Astrocyte (in vitro differentiated cells and primary cell): ENCODE measurements at regions not wholly inside any gene's neighbourhood (a gene's known extent, or its start where the extent isn't known, plus 50 kb on each side); places are given as distances from the start of the nearest gene placed in this dataset.

Experiments
- CTCF ChIP-seq: IDR thresholded peaks from 2 replicates; pipeline ENCODE4 v1.5.1; 2011; ENCODE audit warnings: low read depth, mild to moderate bottlenecking, inconsistent platforms, low read length, moderate library complexity; ENCODE audit not compliant: insufficient read depth
- EZH2 ChIP-seq: IDR thresholded peaks from 2 replicates; pipeline ENCODE4 v1.6.1; 2012; ENCODE audit warnings: mild to moderate bottlenecking, low read length, inconsistent platforms; ENCODE audit not compliant: insufficient read depth

- no peak for TF ChIP-seq EZH2
- TF ChIP-seq CTCF: no peak
These were observed 367.7 kb downstream of the SLC16A7 start for GRCh38 chr12:59963546-59963945.
